GM13976 (cell line): ENCODE measurements at regions not wholly inside any gene's neighbourhood (a gene's known extent, or its start where the extent isn't known, plus 50 kb on each side); places are given as distances from the start of the nearest gene placed in this dataset.
"Not testable (repeated sequence)": the region's sequence is repeated elsewhere in the genome, so short reads cannot be mapped to it uniquely, and the experiment has no call there.

Source experiments
- DNase-seq: peaks from one replicate; pipeline ENCODE4 v3.0.0; 2012; ENCODE audit warnings: low spot score
- in situ Hi-C: fragments of 300-500 bp; cut with MboI; formaldehyde crosslinking; loops from one replicate; pipeline ENCODE4 v1.12.0; 2022; ENCODE audit warnings: low sequenced_read_pairs, mixed read lengths, inconsistent platforms; ENCODE audit not compliant: unreplicated experiment
- TF ChIP-seq, protein P1 (sequence below): IDR thresholded peaks from 2 replicates; pipeline ENCODE4 v1.5.1; 2012; ENCODE audit warnings: borderline replicate concordance, mild to moderate bottlenecking; ENCODE audit not compliant: insufficient read depth; ENCODE audit errors: extremely low read depth, missing control alignments, control extremely low read depth

DNA sequence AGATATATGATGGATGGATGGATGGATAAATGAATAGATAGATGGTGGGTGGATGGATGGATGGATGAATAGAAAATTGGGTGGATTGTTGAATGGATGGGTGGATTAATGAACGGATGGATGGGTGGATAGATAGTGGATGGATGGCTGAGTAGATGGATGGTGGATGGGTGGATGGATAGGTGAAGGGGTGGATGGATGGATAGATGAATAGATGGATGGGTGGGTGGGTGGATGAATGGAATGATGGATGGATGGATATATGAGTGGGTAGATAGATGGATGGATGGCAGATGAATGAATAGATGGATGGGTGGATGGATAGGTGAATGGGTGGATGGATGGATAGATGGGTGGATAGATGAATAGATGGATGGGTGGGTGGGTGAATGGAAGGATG, 80.7 kb upstream of the NEDD9 start:
- TF ChIP-seq, protein P1, sequence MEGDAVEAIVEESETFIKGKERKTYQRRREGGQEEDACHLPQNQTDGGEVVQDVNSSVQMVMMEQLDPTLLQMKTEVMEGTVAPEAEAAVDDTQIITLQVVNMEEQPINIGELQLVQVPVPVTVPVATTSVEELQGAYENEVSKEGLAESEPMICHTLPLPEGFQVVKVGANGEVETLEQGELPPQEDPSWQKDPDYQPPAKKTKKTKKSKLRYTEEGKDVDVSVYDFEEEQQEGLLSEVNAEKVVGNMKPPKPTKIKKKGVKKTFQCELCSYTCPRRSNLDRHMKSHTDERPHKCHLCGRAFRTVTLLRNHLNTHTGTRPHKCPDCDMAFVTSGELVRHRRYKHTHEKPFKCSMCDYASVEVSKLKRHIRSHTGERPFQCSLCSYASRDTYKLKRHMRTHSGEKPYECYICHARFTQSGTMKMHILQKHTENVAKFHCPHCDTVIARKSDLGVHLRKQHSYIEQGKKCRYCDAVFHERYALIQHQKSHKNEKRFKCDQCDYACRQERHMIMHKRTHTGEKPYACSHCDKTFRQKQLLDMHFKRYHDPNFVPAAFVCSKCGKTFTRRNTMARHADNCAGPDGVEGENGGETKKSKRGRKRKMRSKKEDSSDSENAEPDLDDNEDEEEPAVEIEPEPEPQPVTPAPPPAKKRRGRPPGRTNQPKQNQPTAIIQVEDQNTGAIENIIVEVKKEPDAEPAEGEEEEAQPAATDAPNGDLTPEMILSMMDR, result no peak
- in situ Hi-C loops, result no loop called here
- DNase-seq, result no peak

DNA sequence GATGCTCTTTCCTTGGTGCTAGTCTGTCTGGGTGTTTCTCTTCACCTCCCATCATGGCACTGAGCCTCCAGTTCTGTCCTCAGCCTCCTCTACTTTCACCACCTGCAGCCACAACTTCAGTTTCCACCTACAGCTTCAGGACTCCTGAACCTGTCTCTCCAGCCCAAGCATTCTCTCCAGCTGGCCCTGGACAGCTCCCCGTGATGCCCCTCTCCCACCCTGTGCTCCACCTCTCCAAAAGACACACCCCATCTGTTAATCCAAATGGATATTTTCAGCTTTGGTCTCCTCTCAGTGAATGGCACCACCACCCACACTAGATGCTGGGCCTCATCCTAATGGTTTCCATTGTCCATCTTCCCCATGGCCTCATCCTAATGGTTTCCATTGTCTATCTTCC, 79.5 kb upstream of the NEDD9 start:
- DNase-seq, result no peak
- TF ChIP-seq, protein P1, result no peak
- in situ Hi-C loops, result no loop called here

DNA sequence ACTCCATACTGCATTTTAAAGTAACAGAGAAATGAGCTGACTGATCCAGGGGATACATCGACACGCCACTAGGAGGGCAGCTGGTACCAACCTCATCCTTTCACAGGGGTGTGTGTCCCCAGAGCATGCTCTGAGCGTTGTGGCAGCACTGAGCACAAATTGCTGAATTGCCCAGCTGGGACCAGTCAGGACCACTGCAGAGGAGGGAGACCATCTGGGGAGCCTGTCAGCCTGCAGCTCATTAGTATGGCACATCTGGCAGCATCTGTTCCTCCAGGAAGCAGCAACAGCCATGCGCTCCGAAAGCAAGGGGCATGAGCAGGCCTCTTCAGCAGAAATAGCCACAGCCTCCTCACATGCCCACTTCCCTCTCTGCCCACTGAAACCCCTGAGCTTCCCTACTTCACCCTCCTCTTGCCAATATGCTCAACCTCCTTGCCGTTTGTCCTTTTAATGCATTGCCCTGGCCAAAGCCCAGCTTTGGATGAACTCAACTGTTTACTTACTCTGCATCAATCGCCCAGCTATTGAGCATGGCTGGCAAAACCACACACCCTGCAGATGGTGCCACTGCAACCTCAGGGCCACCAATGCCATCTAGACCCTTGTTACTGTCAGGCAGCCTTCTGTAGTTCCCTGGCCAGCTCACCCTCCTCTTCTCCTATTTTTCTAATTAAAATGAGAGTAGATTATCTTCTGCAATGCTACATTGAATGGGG, 77.6 kb upstream of the NEDD9 start:
- DNase-seq, result no peak
- in situ Hi-C loops, result no loop called here

DNA sequence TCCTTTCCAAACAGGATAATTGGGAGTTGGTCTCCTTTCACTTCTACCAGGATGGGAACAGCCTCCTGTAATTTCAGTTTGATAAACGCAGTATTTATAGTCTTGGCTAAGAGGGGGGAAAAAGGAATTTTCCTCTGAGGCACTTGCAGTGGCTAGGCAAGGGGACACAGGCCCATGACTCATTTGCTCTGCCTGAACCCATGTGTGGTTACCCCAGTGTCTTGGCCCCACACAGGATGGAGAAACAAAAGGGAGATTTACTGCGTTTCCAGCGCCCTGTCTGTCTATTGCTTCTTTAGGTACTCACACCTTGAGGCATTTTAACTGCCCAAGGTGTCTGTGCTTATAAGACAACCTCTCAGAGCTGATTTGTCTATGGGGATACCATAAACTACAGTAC, 74.8 kb upstream of the NEDD9 start:
- in situ Hi-C loops, result no loop called here
- no peak for DNase-seq
- TF ChIP-seq, protein P1, result no peak

More for the DNA sequence above, 77.6 kb upstream of the NEDD9 start:
- TF ChIP-seq, protein P1, result no peak

DNA sequence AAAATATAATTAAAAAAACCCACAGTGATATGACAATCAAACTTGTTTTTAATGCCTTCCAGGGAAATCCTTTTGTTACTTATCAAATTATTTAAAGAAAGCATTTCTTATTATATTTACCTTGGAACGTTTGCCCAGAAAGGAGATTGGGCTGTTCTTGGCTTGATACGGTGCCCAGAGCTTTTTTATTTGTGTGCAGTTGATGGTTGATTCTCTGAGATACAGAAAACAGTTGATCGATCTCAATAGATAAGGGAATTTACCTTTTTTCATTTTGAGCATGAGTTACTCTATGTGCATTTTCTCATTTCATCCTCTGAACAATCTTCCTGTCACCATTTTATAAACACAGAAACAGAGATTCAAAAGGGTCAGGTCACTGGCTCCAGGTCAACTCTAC, 72.5 kb upstream of the NEDD9 start:
- TF ChIP-seq, protein P1, result no peak
- in situ Hi-C loops, result no loop called here

DNA sequence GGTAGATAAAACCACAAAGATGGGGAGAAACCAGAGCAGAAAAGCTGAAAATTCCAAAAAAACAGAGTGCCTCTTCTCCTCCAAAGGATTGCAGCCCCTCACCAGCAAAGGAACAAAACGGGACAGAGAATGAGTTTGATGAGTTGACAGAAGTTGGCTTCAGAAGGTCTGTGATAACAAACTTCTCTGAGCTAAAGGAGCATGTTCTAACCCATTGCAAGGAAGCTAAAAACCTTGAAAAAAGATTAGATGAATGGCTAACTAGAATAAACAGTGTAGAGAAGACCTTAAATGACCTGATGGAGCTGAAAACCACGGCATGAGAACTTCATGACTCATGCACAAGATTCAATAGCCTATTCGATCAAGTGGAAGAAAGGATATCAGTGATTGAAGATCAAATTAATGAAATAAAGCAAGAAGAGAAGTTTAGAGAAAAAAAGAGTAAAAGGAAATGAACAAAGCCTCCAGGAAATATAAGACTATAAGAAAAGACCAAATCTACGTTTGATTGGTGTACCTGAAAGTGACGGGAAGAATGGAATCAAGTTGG, 67.5 kb upstream of the NEDD9 start:
- in situ Hi-C loops, result not testable (repeated sequence)

More for the DNA sequence above, 72.5 kb upstream of the NEDD9 start:
- no peak for DNase-seq

DNA sequence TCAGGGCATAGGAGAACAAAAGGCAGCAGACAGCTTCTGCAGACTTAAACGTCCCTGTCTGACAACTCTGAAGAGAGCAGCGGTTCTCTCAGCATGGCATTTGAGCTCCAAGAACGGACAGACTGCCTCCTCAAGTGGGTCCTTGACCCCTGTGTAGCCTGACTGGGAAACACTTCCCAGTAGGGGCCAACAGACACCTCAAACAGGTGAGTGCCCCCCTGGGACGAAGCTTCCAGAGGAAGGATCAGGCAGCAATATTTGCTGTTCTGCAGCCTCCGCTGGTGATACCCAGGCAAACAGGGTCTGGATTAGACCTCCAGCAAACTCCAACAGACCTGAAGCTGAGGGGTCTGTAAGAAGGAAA, 66.9 kb upstream of the NEDD9 start:
- in situ Hi-C loops, result not testable (repeated sequence)

More for the DNA sequence above, 67.5 kb upstream of the NEDD9 start:
- DNase-seq, result not testable (repeated sequence)

More for the DNA sequence above, 66.9 kb upstream of the NEDD9 start:
- not testable (repeated sequence) for DNase-seq
